IPS-18c (cell line): ENCODE measurements at regions not wholly inside any gene's neighbourhood (a gene's known extent, or its start where the extent isn't known, plus 50 kb on each side); places are given as distances from the start of the nearest gene placed in this dataset.

Source experiments
- H3K4me3 ChIP-seq: 2 replicates; pipeline ENCODE4 v1.7.0; 2013; ENCODE audit warnings: low read depth, mild to moderate bottlenecking, low read length, moderate library complexity; ENCODE audit not compliant: insufficient read depth
- H3K9me3 ChIP-seq: one replicate; pipeline ENCODE4 v1.6.1; 2013; ENCODE audit warnings: mild to moderate bottlenecking, low read length, moderate library complexity; ENCODE audit not compliant: control insufficient read depth, insufficient read depth

GRCh38 chr3:94978084-94978483, 915.2 kb downstream of the NSUN3 start:
- Histone ChIP-seq H3K4me3 (no peak overlapping the region), H3K9me3 (no peaks in the 10 kb centered on the region)

- H3K4me3 ChIP-seq = no peak overlapping the region
These were observed 922.9 kb downstream of the NSUN3 start for GRCh38 chr3:94985778-94986177.

GRCh38 chr3:94990952-94991705, 928.3 kb downstream of the NSUN3 start:
- Histone ChIP-seq H3K4me3 (no peak overlapping the region), H3K9me3 (no peaks in the 10 kb centered on the region)

More at GRCh38 chr3:94985778-94986177, 922.9 kb downstream of the NSUN3 start:
- H3K9me3 ChIP-seq = no peaks in the 10 kb centered on the region

GRCh38 chr3:94996743-94997142, 933.9 kb downstream of the NSUN3 start:
- Histone ChIP-seq H3K9me3 (no peaks in the 10 kb centered on the region), H3K4me3 (no peak overlapping the region)

GRCh38 chr3:95002438-95003046, 939.7 kb downstream of the NSUN3 start:
- no peaks in the 10 kb centered on the region for H3K9me3 ChIP-seq
- H3K4me3 ChIP-seq = no peak overlapping the region

GRCh38 chr3:95028688-95029087, 965.8 kb downstream of the NSUN3 start:
- H3K4me3 ChIP-seq = no peak overlapping the region
- no peaks in the 10 kb centered on the region for H3K9me3 ChIP-seq

- Histone ChIP-seq H3K4me3 (no peak overlapping the region), H3K9me3 (no peaks in the 10 kb centered on the region)
These were observed 966.8 kb downstream of the NSUN3 start for GRCh38 chr3:95029644-95030043.

GRCh38 chr3:95036526-95037021, 973.7 kb downstream of the NSUN3 start:
- Histone ChIP-seq H3K9me3 (no peaks in the 10 kb centered on the region), H3K4me3 (no peak overlapping the region)

- H3K4me3 ChIP-seq = no peak overlapping the region
- no peaks in the 10 kb centered on the region for H3K9me3 ChIP-seq
These were observed 974.2 kb downstream of the NSUN3 start for GRCh38 chr3:95037097-95037496.

GRCh38 chr3:95037927-95038326, 975.1 kb downstream of the NSUN3 start:
- no peaks in the 10 kb centered on the region for H3K9me3 ChIP-seq
- no peak overlapping the region for H3K4me3 ChIP-seq

- Histone ChIP-seq H3K9me3 (no peaks in the 10 kb centered on the region), H3K4me3 (no peak overlapping the region)
These were observed 981.2 kb downstream of the NSUN3 start for GRCh38 chr3:95044101-95044500.

- H3K4me3 ChIP-seq = no peak overlapping the region
- H3K9me3 ChIP-seq = no peaks in the 10 kb centered on the region
These were observed 985.7 kb downstream of the NSUN3 start for GRCh38 chr3:95048564-95048963.

- no peak overlapping the region for H3K4me3 ChIP-seq
- no peaks in the 10 kb centered on the region for H3K9me3 ChIP-seq
These were observed 987.0 kb downstream of the NSUN3 start for GRCh38 chr3:95049841-95050240.

- Histone ChIP-seq H3K9me3 (no peaks in the 10 kb centered on the region), H3K4me3 (no peak overlapping the region)
These were observed 992.4 kb downstream of the NSUN3 start for GRCh38 chr3:95055288-95055687.

- Histone ChIP-seq H3K9me3 (no peaks in the 10 kb centered on the region), H3K4me3 (no peak overlapping the region)
These were observed 1019.3 kb downstream of the NSUN3 start for GRCh38 chr3:95082191-95082590.

- Histone ChIP-seq H3K9me3 (no peaks in the 10 kb centered on the region), H3K4me3 (no peak overlapping the region)
These were observed 1021.9 kb downstream of the NSUN3 start for GRCh38 chr3:95084738-95085137.

GRCh38 chr3:95088464-95088863, 1025.6 kb downstream of the NSUN3 start:
- Histone ChIP-seq H3K9me3 (no peaks in the 10 kb centered on the region), H3K4me3 (no peak overlapping the region)

GRCh38 chr3:95097493-95097892, 1034.6 kb downstream of the NSUN3 start:
- Histone ChIP-seq H3K4me3 (no peak overlapping the region), H3K9me3 (no peaks in the 10 kb centered on the region)
